Vagina (tissue), 2 donors: ENCODE measurements at regions not wholly inside any gene's neighbourhood (a gene's known extent, or its start where the extent isn't known, plus 50 kb on each side); places are given as distances from the start of the nearest gene placed in this dataset.

Source experiments
- CTCF ChIP-seq, 3 experiments: fragments of 450-650 bp in 2 of 3; fragments of 200-600 bp in 1 of 3; sonication (generic) in 1 of 3; IDR thresholded peaks; one replicate each; pipeline ENCODE4 v1.5.1; 2017 to 2019; ENCODE audit warnings: antibody characterized with exemption in 3 of 3, mild to moderate bottlenecking in 2 of 3, moderate library complexity in 2 of 3
- POLR2A ChIP-seq, 2 donors: fragments of 450-650 bp; IDR thresholded peaks; one replicate each; pipeline ENCODE4 v1.6.1; 2017; ENCODE audit warnings: antibody characterized with exemption in 2 of 2, mild to moderate bottlenecking in 2 of 2, moderate library complexity in 2 of 2

- TF ChIP-seq CTCF (IDR thresholded peaks at IDR 0.05), result no peak
- no peak for TF ChIP-seq POLR2A (IDR thresholded peaks at IDR 0.05)
Measured at GRCh38 chr13:22079961-22080360, 409.1 kb downstream of the FGF9 start.
